ENCODE measurements at regions not wholly inside any gene's neighbourhood (a gene's known extent, or its start where the extent isn't known, plus 50 kb on each side); places are given as distances from the start of the nearest gene placed in this dataset.

DNA sequence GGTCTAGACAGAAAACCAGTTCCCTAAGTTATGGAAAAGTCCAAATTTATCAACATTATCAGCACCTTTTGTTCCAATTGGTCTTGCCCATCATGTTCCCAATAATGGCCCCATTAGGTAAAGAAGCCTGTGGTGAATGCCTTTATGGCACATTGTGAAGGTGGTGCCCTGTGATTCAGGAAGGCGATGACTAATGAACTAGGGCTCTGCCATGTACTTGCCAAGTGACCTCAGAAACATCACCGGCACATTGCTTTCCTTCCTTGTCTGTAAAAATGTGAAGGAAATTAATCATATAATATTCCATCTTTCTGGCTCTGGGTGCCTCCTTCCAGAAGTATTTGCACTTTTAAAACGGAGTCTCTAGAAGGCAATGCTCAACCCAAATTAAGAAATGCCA, 132.3 kb downstream of the UNC5CL start:
- DNase-seq, result no peak

DNA sequence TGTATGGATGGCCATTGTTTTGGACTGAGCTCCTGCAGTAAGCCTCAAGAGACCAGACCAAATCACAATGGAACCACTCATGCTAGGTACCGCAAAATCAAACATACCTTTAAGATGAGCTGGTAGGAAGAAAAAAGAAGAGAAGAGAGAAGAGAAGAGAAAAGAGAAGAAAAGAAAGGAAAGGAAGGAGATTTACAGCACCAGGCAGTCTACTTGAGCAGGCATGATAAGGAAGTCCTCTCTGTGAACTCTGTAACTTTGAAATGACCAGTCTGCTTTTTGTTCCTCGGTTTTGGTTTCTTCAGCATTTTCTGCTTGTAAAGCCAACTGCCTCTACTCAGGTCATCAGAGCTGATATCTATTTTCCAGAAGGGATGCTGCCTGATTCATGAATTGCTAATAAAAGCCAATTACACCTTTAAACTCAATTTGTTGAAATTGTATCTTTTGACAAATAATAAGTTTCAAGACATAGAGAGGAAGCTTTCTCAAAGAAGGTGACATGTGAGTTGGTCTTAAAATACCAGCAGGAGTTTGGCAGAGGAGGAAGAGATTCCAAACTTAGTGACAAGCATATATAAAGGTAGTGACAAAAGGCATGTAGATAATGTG, 134.3 kb downstream of the UNC5CL start:
- no peak for DNase-seq

DNA sequence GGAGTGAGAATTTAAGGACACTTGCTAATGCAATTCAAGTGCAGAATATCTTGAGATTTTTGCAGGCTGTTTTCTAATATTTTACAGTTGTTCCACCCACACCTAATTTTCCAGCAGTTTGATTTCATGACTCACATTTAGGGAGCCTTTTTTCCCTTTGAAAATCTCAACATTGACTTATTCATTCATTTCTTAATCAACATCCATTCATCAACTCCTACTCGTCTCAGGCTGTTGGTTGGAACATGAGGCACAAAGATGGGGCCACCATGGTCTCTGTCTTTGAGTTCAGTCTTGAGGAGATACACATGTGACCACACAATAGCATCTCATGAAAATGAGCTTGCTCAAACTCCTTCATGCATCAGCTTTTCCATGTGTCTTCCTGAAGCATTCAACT, 135.6 kb downstream of the UNC5CL start:
- no peak for DNase-seq

DNA sequence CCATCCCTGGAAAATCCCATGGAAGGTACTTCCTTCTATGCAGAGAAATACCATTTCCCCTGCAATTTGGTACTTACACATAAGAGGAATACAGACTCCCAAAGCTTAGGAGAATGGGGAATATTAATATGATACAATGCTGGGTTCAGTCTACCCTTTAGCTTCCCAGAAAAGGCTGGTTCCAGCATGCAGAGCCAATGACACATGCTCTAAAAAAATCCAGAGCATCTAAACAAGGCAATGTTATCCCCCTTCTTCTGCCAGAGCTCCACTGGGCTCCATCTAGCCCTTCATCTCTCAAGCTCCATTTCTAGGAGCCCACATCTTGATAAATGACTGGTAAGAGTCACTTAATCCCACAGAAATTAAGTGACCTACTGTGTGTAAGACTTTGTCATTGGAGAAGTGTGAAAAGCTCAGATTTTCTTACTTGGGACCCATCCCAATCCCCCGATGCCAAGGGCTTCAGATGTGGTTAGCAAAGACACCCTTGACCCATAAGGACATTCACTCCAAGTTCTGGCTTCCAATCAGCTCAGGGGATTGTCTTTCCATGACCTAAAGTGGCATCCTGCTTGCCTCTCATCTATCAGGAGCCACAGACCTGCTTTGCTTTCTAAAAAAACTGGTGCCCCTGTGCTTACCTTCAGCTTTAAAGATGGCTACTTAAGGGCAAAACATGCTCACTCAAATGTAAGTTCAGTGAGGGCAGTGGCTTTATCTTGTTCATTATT, 137.5 kb downstream of the UNC5CL start:
- DNase-seq, result no peak

DNA sequence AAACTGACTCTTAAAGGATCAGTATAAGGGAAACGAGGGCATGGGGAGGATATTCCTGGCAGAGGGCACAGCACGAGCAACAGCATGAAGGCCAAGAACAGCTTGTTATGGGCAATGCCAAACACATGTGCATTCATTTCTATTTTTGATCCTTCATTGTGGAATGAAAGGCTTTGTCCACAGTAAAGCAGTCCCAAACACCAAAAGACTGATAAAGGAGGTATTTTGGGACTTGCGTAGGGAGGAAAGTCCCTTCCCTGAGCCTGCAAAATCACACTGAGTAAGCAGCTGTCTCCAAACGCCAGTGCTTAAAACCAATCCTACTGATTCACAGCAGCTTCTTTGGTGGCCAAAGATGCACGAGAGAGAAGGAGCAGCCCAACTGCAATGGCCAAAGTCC, 138.2 kb downstream of the UNC5CL start:
- no peak for DNase-seq

DNA sequence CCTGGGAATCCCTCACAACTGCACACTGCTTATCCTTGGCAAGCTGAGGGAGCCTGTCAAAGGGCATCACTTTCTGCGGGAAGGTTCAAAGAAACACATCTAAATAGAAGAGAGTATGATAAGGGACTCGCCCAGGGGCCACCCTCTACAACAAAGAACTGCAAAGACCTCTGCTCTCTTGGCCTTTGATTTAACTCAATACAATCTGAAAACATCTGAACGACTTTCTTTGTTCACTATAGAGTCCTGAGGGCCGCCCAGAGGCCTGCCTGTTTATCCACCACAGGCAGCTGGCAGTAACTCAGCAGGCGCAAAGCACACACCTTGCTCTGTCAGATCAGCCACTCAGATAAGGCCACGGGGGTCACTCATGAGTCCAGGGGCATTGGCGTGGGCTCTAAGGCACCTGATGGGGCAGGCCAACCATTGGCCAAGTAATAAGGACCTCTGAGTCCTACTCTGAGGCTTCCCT, 139.3 kb downstream of the UNC5CL start:
- DNase-seq, result no peak

DNA sequence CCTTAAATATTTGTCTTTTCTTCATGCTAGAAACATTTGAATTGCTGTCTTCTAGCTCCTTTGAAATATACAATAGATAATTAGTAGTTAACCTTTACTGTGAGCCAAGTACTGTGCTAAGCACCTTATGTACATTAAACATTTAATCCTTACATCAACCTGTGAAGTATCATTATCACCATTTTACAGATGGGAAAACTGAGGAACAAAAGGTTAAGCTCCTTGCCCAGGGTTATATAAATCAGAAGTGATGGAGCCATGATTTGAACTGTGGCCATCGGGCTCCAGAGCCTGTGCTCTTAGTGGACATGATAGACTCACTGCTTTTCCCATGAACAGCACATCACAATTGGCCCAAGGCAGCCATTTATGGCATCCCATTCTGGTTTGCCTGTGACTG, 140.9 kb downstream of the UNC5CL start:
- no peak for DNase-seq

DNA sequence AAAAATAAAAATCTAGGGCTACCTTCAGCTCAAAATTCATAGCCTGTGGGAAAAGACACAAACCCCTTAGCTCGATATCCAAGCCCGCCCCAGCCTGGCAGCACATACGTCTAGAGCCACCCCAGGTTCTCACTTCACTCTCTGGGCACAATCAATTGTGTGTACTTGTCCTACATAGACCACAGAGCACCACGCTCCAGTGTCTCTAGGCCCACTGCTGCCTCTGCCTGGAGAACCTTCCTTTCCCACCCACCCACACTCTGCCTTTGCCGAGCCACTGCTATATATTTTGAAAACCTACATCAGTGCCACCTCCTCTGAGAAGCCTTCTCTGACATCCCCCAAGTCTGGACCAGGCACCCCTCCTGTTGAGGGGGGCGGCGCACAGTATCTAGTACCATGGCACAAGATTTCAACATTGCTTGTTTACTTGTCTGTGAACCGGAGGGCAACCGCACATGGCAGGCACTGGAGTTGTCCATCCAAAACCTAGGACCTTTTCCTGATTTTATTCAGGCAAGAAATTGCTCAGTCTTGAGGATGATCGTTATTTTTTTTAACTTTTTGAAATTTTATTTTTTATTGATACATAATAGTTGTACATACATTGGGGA, 141.5 kb downstream of the UNC5CL start:
- DNase-seq, result no peak

DNA sequence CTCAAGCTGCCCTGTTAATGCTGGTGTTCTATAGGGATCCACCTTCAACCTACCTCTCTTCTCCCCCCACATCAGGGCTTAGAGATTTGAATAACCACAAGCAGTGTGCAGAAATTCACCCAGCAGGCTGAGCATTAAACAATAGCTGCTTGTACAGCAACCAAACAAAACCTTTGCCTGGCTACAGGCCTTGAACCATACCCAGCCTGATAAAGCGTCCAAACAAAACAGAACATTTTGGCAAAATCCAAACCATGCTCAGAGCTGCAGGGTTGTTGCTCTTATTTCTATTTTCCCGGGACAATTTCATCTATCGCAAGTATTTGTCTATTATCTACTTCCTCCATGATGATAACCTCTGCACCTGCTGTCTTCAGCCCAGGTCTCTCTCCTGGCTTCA, 142.3 kb downstream of the UNC5CL start:
- DNase-seq, result no peak

DNA sequence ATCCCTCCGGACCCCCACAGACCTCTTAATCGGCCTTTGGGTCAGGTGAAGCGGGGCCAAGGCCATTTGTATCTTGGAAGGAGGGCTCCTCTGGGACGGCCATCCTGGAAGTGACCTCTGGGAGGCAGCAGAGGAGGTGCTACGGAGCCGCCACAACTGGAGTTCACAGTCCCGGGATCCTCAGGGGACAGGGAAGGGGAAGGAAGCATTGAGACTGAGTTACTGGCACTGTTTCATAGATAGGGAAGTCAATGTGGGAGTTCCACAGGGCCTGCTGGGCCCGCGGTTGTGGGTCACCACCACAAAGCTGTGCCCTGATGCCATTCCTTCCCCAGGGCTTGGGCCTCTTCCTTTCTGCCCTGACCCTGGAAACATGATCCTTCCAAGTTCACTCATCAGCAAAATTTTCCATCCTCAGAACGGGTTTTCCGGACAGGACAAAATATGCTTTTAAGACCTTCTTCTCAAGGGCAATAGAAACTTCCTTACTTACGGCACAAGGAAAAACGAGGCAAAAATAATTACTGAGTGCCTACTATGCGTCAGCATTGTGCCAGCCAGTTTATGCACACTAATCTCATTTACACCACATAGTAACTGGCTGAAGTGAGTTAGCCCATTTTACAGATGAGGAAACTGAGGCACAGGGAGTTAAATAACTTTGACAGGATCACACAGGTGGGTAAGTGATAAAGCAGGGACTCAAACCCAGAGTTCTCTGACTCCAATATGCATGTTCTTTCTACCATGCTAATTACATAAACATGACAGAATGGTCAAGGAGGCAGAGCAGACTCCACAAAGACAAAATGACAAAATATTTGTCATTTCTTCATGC, 143.8 kb downstream of the UNC5CL start:
- no peak for DNase-seq

DNA sequence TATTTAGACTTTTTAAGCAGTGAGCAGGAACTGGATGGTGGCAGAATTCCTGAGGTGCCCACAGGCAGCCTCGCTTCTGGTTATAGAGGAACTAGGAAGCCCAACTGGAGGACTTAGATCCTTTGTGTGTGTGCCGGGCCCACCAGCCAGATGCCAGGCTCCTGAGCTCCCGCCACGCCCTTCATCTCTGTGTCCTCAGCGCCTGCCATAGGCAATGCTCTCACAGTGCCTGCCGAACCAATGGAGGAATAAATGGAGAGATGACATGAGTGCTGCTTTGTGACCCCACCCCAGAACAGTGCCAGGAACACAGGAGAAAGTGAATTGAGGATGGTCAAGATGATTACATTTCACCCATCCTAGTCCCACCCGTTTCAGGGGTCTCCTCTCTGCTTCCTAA, 146.0 kb downstream of the UNC5CL start:
- no peak for DNase-seq

DNA sequence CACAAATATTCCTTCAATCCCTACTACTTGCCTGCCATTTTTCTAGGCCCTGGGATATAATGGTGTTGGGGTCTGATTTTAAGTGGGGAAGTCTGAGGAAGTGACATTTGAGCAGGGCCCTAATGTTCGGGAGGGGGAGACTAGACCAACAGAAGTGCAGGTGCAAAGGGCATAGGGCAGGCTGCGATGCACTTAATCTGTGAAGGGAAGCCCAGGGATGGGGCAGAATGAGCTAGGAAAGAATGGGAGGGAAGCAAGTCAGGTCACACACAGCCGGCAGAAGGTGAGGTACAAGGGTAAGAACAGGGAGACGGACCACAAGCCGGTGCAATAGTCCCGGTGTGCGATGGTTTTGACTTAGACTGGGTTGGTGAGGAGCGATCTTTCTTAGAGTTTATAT, 146.8 kb downstream of the UNC5CL start:
- DNase-seq, result no peak

DNA sequence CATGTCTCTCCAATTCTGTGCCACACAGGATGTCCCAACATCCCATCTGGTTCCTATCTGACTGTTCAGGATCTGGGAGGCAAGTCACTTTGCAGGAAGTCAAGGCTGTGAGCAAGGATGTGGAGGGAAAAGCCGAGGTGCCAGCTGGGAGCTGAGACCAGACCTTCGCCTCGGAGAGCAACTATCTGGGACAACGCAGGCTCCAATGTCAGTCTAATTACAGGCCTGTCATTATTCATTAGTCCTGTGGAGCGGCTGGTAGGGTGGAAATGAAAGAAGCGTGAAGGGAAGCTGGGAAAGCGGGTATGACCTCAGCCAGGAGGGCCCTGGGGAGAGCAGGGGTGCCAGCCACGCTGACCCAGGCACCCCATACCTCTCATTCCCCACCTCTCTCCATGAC, 147.3 kb downstream of the UNC5CL start:
- no peak for DNase-seq

DNA sequence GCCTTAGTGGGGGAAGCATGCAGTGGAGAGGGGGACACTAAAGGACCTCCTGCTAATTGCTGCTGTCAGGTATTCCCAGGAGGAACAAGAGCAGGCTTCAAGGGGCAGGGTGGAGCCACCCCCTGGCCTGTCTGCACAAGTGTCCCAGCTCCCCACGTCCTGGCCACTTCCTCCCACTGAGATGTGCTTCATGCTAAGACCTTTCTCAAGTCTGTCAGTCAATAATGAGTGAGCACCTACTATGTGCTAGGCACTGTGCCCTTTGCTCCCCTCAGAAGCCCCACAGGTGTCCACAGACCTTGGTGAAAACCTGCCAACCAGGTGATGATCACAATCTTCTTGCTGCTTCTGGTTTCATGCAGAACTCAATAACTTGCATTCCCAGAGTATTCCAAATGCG, 147.9 kb downstream of the UNC5CL start:
- no peak for DNase-seq

DNA sequence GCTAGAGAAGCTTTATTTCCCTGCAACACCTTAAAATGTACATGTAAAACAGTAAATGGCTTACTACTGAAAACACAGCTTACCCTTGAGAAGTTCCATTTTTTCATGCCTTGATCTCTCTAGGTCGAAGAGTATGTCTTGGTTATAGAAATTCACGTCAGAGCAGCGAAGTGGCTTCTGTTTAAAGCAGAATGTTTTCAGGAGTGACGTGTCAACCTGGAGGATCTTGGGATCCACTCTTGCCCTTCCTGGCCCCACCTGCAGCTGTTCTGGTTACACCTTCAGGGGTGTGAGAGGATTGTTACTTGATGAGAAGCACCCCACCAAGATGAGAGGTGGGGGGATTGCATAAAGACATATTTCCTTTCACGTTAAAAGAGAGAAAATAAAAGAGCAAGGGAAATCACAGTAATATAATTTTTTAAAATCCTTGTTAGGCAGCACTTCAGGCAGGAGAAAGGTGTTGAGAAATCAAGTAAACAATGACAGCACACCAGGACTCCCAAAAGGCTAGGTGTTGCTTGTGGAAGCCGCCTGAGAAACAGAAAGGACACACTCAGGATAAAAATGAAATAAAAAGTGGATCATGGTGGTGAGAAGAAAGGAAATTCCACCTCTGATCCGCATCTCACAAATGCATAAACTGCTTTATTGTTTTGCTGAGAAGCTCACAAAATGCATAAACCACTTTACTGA, 149.7 kb downstream of the UNC5CL start:
- DNase-seq, result no peak

DNA sequence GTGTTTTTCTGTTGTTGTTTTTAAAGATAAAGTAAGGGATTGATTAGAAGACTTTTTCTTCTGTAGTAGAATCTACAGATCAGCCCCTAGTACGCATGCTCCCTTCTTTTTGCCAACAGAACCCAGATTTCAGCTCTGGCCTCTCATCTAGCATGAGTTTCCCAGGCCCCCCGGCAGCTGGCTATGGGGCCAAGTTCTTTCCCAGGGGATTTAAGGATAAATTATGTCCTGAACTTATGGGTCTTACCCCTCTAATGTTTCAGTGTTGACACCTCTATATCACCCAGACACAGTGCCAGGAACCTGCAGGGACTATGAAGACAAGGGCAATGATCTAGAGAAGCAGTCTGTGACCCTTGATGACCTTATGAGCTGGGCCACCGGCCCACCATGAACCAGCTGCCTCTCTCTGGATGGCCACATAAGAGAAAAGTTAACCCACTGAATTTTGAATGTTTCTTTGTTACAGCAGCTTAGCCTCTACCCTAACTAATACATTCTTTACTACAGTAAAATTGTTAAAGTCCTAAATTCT, 150.5 kb downstream of the UNC5CL start:
- no peak for DNase-seq

DNA sequence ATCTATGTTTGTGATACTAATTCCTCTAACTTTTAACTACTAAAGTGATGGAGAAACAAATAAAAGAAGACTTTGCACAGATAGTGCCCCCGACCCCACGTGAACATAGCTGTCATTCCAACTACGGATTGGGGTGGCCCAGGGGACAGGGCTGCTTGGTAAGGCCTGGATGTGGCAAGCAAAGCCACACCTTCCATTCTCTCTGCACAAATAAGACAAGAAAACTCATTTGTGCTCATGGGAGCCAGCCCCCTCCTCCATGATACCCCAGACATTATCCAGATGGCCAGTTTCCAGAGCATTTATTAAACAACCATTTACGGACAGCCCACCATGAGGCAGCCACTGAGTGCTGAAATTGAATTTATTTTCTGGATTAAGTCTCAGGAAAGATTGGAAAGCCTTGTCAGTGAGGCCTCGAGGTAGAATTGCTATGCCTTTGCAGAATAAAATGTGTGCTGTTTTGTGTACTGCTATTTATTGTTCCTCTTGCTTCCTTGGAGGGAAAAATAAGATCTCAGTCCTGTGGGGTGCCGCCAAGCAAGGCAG, 151.2 kb downstream of the UNC5CL start:
- no peak for DNase-seq

DNA sequence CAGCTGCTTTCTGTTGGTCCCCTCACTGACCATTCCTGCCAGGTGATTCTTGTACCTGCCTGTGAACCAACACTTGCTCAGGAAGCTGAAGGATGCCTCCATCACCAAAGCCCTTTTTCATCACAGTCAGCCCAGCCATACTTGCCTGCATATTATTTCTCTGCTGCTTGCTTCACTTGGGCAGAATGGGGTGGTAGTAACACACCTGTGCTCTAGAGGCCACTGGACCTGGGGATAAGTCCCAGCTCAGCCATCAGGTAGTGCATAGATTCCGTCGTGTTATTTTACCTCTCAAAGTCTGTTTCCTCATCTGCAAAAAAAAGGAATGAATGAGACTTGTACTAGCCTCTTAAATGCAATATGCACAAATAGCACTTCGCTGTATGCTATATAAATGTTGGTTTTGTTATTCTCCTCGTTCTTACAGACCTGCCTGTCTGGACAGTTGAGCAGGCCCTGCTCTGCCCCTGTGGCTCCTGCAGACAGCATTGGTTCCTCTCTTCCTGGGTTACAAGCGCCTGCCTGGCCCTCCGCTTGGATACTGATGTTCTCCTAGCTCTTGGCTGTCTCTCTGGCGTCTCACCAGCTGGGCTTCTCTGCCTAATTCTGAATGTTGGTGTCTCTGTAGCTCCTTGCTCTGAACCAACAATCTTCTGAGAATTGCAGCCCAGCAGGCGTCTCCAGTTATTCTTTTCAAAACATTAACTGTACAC, 151.8 kb downstream of the UNC5CL start:
- no peak for DNase-seq

DNA sequence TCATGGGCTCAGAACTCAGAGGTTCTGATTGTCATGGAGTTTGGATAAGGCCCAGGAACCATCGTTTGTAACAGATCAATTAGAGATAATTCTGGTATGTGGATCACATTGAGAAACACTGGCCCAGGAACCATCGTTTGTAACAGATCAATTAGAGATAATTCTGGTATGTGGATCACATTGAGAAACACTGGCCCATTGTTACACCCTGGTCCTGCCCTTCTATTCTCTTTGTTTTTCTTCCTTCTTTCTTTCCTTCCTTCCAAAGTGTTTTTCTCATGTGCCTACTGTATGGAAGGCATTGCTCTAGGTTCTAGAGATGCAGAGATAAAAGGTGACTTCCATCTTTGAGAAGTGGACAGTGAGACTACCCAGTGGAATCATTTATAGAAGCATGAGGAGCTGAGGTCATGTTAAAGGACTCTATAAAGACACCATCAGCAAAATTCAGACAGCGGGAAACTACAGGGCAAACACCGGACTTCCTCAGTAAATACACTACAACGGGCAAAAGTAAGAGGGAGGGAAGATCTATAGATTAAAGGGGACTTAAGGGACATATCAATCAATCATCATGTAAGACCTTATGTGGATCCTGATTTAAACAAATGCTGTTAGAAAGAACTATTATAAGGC, 153.8 kb downstream of the UNC5CL start:
- no peak for DNase-seq

DNA sequence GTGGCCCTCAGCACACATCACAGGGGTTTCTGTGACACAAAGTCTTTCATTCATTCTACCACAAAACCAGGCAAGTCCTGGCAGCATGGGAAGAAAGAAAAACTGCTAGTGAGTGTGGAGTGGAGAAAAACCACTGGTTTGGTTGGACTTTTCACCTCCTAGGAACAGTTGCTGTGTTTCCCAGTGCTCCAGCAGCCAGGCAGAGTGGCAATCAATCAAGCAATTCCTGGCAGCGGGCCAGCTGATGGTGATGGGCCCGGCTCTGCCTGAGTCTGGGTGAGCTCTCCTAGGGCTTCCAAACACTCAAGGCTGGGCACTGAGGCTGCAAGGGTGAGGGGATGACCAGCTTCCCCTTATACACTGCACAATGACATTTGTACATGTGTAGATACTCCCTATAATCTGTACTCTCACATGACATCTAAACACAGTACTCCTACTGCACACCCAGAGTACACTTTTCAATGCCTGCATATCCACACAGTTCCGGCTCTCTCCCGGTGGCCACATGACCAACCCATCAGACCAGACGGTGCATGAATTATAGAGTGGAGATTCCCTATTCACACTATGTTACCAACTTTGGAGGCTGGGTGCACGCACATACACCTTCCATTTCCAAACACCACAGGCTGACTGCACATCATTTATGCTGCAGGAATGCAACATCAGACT, 156.6 kb downstream of the UNC5CL start:
- DNase-seq, result peak; percentile 30

DNA sequence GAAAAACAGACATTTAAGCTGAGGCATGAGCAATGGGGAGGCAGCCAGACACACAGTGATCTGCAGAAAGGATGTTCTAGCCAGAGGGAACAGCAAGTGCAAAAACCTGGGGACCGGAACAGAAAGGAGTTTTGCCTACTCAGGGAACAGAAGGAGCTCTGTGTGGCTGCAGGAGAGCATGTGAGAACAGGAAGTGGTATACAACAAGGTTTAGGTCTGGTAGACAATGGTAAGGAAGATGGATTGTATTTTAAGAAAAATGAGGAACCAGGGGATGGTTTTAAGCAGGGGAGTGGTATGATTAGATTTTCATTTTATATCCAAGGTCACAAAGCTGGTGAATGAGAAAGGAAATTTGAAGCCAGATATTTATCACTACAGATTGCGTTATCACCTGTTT, 157.5 kb downstream of the UNC5CL start:
- no peak for DNase-seq
